SK-N-SH (cell line): ENCODE measurements at regions not wholly inside any gene's neighbourhood (a gene's known extent, or its start where the extent isn't known, plus 50 kb on each side); places are given as distances from the start of the nearest gene placed in this dataset.

ENCODE experiments used
- CTCF ChIA-PET: fragments of 300-600, 350-600 bp; formaldehyde crosslinking; extraction: SDS; loops from one replicate; lab custom pipeline; 2021; lab: Yijun Ruan, JAX
- POLR2A ChIA-PET: fragments of 350-600 bp; sonication (Branson Sonifier 250); formaldehyde crosslinking; extraction: SDS; loops from one replicate; lab custom pipeline; 2020; ENCODE audit warnings: antibody characterized with exemption, inconsistent platforms; lab: Yijun Ruan, JAX
- DNase-seq: peaks from one replicate; pipeline ENCODE4 v3.0.0; 2012
- H2AFZ ChIP-seq: fragments of 200-600 bp; sonication (generic); 2 replicates; pipeline ENCODE4 v1.8.1; 2016; ENCODE audit warnings: antibody characterized with exemption, mild to moderate bottlenecking, low read depth
- H3F3A ChIP-seq: fragments of 200-600 bp; sonication (generic); replicated peaks from 2 replicates; pipeline ENCODE3; 2016; ENCODE audit warnings: antibody characterized with exemption, mild to moderate bottlenecking; ENCODE audit not compliant: insufficient read depth
- H3K27ac ChIP-seq, 2 experiments: fragments of 200-500 bp in 1 of 2; fragments of 200-600 bp in 1 of 2; sonication (Bioruptor generic) in 1 of 2; sonication (generic), shearing (Covaris generic) in 1 of 2; 2 replicates each; pipeline versions ENCODE4 v1.5.1 to v1.6.1; 2014 to 2016; ENCODE audit warnings: low read depth in 2 of 2, inconsistent platforms in 1 of 2, low read length in 1 of 2, mild to moderate bottlenecking in 1 of 2, mixed read lengths in 1 of 2
- H3K27me3 ChIP-seq: fragments of 200-600 bp; sonication (generic), shearing (Covaris generic); 2 replicates; pipeline ENCODE4 v1.6.1; 2016; ENCODE audit warnings: mixed run types; ENCODE audit not compliant: insufficient read depth
- H3K36me3 ChIP-seq, 2 experiments: fragments of 200-500 bp in 1 of 2; fragments of 200-600 bp in 1 of 2; sonication (Bioruptor generic) in 1 of 2; sonication (generic) in 1 of 2; replicated peaks in 1 of 2; 2 replicates each; pipeline versions ENCODE3 to v1.5.1; 2014 to 2016; ENCODE audit warnings: low read length in 1 of 2, mild to moderate bottlenecking in 1 of 2; ENCODE audit not compliant: insufficient read depth in 2 of 2, control insufficient read depth in 1 of 2
- H3K4me1 ChIP-seq, 2 experiments: fragments of 200-500 bp in 1 of 2; fragments of 200-600 bp in 1 of 2; sonication (Bioruptor generic) in 1 of 2; sonication (generic), shearing (Covaris generic) in 1 of 2; 2 replicates each; pipeline versions ENCODE4 v1.5.1 to v1.6.1; 2014 to 2016; ENCODE audit warnings: low read depth in 1 of 2, low read length in 1 of 2, mixed run types in 1 of 2; ENCODE audit not compliant: insufficient read depth in 2 of 2, control insufficient read depth in 1 of 2
- H3K4me2 ChIP-seq: fragments of 200-600 bp; sonication (generic), shearing (Covaris generic); 2 replicates; pipeline ENCODE4 v1.6.1; 2017; ENCODE audit warnings: mixed run types
- H3K4me3 ChIP-seq, 2 experiments: fragments of 200-500 bp in 1 of 2; fragments of 200-600 bp in 1 of 2; sonication (Bioruptor generic) in 1 of 2; sonication (generic), shearing (Covaris generic) in 1 of 2; 2 replicates each; pipeline versions ENCODE4 v1.5.1 to v1.8.1; 2014 to 2016; ENCODE audit warnings: low read depth in 2 of 2, inconsistent platforms in 1 of 2, low read length in 1 of 2, mild to moderate bottlenecking in 1 of 2, mixed read lengths in 1 of 2, moderate library complexity in 1 of 2
- H3K79me2 ChIP-seq: fragments of 200-600 bp; sonication (generic); 2 replicates; pipeline ENCODE4 v1.8.1; 2017; ENCODE audit warnings: mild to moderate bottlenecking; ENCODE audit not compliant: insufficient read depth
- H3K9ac ChIP-seq: fragments of 200-600 bp; sonication (generic); 2 replicates; pipeline ENCODE4 v1.6.1; 2017; ENCODE audit warnings: mixed run types
- H3K9me2 ChIP-seq: fragments of 200-600 bp; sonication (generic); 2 replicates; pipeline ENCODE4 v1.6.1; 2017; ENCODE audit warnings: mixed run types
- H3K9me3 ChIP-seq: fragments of 200-600 bp; sonication (generic); 2 replicates; pipeline ENCODE4 v1.6.1; 2017; ENCODE audit warnings: mixed run types, mild to moderate bottlenecking, moderate library complexity
- H4K20me1 ChIP-seq: fragments of 200-600 bp; sonication (generic); 2 replicates; pipeline ENCODE4 v1.6.1; 2017; ENCODE audit warnings: mild to moderate bottlenecking, mixed run types; ENCODE audit not compliant: insufficient read depth
- CHD2 ChIP-seq: fragments of 150-350 bp; IDR thresholded peaks from 2 replicates; pipeline ENCODE4 v1.6.1; 2018; ENCODE audit warnings: low read length; ENCODE audit not compliant: partially characterized antibody
- EP300 ChIP-seq, 2 experiments: IDR thresholded peaks; 2 replicates each; pipeline versions ENCODE4 v1.4.0 to v1.6.1; 2012; ENCODE audit warnings: borderline replicate concordance in 1 of 2, low read depth in 1 of 2, low read length in 1 of 2
- GABPA ChIP-seq: IDR thresholded peaks from 2 replicates; pipeline ENCODE4 v1.4.0; 2012; ENCODE audit warnings: low read depth, mild to moderate bottlenecking
- MAX ChIP-seq: IDR thresholded peaks from 2 replicates; pipeline ENCODE4 v1.4.0; 2012; ENCODE audit warnings: low read depth
- MEF2A ChIP-seq: IDR thresholded peaks from 2 replicates; pipeline ENCODE4 v1.4.0; 2012; ENCODE audit warnings: low read depth, borderline replicate concordance
- MXI1 ChIP-seq: IDR thresholded peaks from 2 replicates; pipeline ENCODE4 v1.6.1; 2012; ENCODE audit warnings: mild to moderate bottlenecking, low read depth, low read length, improper control_type of control experiment
- NFIC ChIP-seq: IDR thresholded peaks from 2 replicates; pipeline ENCODE4 v1.4.0; 2012; ENCODE audit warnings: borderline replicate concordance
- NRF1 ChIP-seq: IDR thresholded peaks from 2 replicates; pipeline ENCODE4 v1.6.1; 2012; ENCODE audit warnings: low read depth, mild to moderate bottlenecking, low read length
- POLR2AphosphoS5 ChIP-seq: IDR thresholded peaks from 2 replicates; pipeline ENCODE4 v1.6.1; 2012; ENCODE audit warnings: low read depth, low read length
- RAD21 ChIP-seq: IDR thresholded peaks from 2 replicates; pipeline ENCODE4 v1.6.1; 2012; ENCODE audit warnings: mild to moderate bottlenecking, low read length
- RCOR1 ChIP-seq: fragments of 150-350 bp; IDR thresholded peaks from 2 replicates; pipeline ENCODE4 v1.6.1; 2017; ENCODE audit warnings: antibody characterized with exemption, low read length
- REST ChIP-seq: IDR thresholded peaks from 2 replicates; pipeline ENCODE4 v1.6.1; 2012; ENCODE audit warnings: mild to moderate bottlenecking, low read depth, low read length, moderate library complexity
- RXRA ChIP-seq: IDR thresholded peaks from 2 replicates; pipeline ENCODE4 v1.4.0; 2012; ENCODE audit warnings: low read depth, mild to moderate bottlenecking, borderline replicate concordance
- SIN3A ChIP-seq: IDR thresholded peaks from 2 replicates; pipeline ENCODE4 v1.6.1; 2012; ENCODE audit warnings: low read depth, mild to moderate bottlenecking, low read length, moderate library complexity, borderline replicate concordance
- TAF1 ChIP-seq: IDR thresholded peaks from 2 replicates; pipeline ENCODE4 v1.6.1; 2012; ENCODE audit warnings: low read depth, mild to moderate bottlenecking, low read length, moderate library complexity, borderline replicate concordance
- TCF12 ChIP-seq: IDR thresholded peaks from 2 replicates; pipeline ENCODE4 v1.4.0; 2012
- YY1 ChIP-seq: IDR thresholded peaks from 2 replicates; pipeline ENCODE4 v1.4.0; 2012; ENCODE audit warnings: low read depth, mild to moderate bottlenecking
- WGBS: methylation state at CpG from one replicate; pipeline ENCODE4 v1.1.6; 2017; ENCODE audit warnings: low lambda C conversion rate; 5-methylcytosine and 5-hydroxymethylcytosine counted together
- TF ChIP-seq, protein P1 (sequence below): fragments of 150-350 bp; IDR thresholded peaks from 2 replicates; pipeline ENCODE4 v1.6.1; 2016; ENCODE audit warnings: mild to moderate bottlenecking, low read depth, low read length
- TF ChIP-seq, protein P2 (sequence below): fragments of 200-600 bp; sonication (generic); IDR thresholded peaks from 2 replicates; pipeline ENCODE4 v1.6.1; 2017; ENCODE audit warnings: antibody characterized with exemption, mild to moderate bottlenecking, moderate library complexity

- Histone ChIP-seq H3K9ac (no peak overlapping the region), H3K4me1 (no peaks in the 10 kb centered on the region), H3K9me2 (no peaks in the 10 kb centered on the region), H3K27me3 (no peaks in the 10 kb centered on the region), H3K36me3 (no peaks in the 10 kb centered on the region), H2AFZ (no peak overlapping the region), H3K79me2 (no peaks in the 10 kb centered on the region), H3K4me3 (no peak overlapping the region), H4K20me1 (no peaks in the 10 kb centered on the region), H3K27ac (no peak overlapping the region), H3K4me2 (no peak overlapping the region), H3K9me3 (no peaks in the 10 kb centered on the region), H3F3A (no peaks in the 10 kb centered on the region)
- POLR2A ChIA-PET = no interaction called here
- CTCF ChIA-PET = interaction anchor here (2.6 kb wide), 1 partner anchor 13 kb away, joined by 21 read pairs; no protein-coding TSS in a partner anchor
- WGBS = 27% methylated on average over 1 of the region's 1 CpG
- DNase-seq = no peak
- TF ChIP-seq EP300 (IDR thresholded peaks at IDR 0.05; ENCODE audit: borderline replicate concordance in 1 of 2, low read depth in 1 of 2, low read length in 1 of 2) (no peak), NRF1 (no peak), RAD21 (no peak), MAX (no peak), REST (no peak), RCOR1 (no peak), YY1 (no peak), POLR2AphosphoS5 (no peak), TAF1 (no peak), SIN3A (no peak), RXRA (no peak), MXI1 (no peak), TCF12 (no peak), GABPA (no peak), NFIC (no peak), CHD2 (no peak), MEF2A (no peak)
- TF ChIP-seq, protein P1, sequence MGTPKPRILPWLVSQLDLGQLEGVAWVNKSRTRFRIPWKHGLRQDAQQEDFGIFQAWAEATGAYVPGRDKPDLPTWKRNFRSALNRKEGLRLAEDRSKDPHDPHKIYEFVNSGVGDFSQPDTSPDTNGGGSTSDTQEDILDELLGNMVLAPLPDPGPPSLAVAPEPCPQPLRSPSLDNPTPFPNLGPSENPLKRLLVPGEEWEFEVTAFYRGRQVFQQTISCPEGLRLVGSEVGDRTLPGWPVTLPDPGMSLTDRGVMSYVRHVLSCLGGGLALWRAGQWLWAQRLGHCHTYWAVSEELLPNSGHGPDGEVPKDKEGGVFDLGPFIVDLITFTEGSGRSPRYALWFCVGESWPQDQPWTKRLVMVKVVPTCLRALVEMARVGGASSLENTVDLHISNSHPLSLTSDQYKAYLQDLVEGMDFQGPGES = no peak
- TF ChIP-seq, protein P2, sequence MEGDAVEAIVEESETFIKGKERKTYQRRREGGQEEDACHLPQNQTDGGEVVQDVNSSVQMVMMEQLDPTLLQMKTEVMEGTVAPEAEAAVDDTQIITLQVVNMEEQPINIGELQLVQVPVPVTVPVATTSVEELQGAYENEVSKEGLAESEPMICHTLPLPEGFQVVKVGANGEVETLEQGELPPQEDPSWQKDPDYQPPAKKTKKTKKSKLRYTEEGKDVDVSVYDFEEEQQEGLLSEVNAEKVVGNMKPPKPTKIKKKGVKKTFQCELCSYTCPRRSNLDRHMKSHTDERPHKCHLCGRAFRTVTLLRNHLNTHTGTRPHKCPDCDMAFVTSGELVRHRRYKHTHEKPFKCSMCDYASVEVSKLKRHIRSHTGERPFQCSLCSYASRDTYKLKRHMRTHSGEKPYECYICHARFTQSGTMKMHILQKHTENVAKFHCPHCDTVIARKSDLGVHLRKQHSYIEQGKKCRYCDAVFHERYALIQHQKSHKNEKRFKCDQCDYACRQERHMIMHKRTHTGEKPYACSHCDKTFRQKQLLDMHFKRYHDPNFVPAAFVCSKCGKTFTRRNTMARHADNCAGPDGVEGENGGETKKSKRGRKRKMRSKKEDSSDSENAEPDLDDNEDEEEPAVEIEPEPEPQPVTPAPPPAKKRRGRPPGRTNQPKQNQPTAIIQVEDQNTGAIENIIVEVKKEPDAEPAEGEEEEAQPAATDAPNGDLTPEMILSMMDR = no peak
Measured at GRCh38 chr7:34307540-34307939, 350.5 kb upstream of the NPSR1 start.
